Activated naive CD8-positive, alpha-beta T cell treated with anti-CD3 and anti-CD28 coated beads, Interleukin-2, amount 10 ng/mL, durations not matched to agents 7 days and 5 days (primary cell): ENCODE measurements at regions not wholly inside any gene's neighbourhood (a gene's known extent, or its start where the extent isn't known, plus 50 kb on each side); places are given as distances from the start of the nearest gene placed in this dataset.

ENCODE experiments used
- ATAC-seq: fragments of 150-1000 bp; cut with Tn5 transposase; one replicate; pipeline ENCODE4 v1.10.0; 2021; ENCODE audit warnings: low read depth, moderate library complexity
- POLR2A ChIA-PET: fragments of 350-600 bp; sonication (Branson Sonifier 250); formaldehyde crosslinking; loops from one replicate; lab custom pipeline; 2021; ENCODE audit warnings: antibody characterized with exemption; lab: Charles Lee
- DNase-seq: peaks from one replicate; pipeline ENCODE4 v3.0.0; 2021
- H3K27ac Mint-ChIP-seq: one replicate; pipeline ENCODE4 v1.8.0; 2022; ENCODE audit warnings: mild to moderate bottlenecking, mixed read lengths
- H3K27me3 Mint-ChIP-seq: one replicate; pipeline ENCODE4 v1.8.0; 2022; ENCODE audit warnings: mild to moderate bottlenecking, moderate library complexity, mixed read lengths
- H3K36me3 Mint-ChIP-seq: one replicate; pipeline ENCODE4 v1.8.0; 2021; ENCODE audit warnings: mild to moderate bottlenecking, mixed read lengths
- H3K4me1 Mint-ChIP-seq: one replicate; pipeline ENCODE4 v1.8.0; 2021; ENCODE audit warnings: mixed read lengths
- H3K4me3 Mint-ChIP-seq: one replicate; pipeline ENCODE4 v1.8.0; 2022; ENCODE audit warnings: mild to moderate bottlenecking, moderate library complexity, mixed read lengths
- H3K9me3 Mint-ChIP-seq: one replicate; pipeline ENCODE4 v1.8.0; 2021; ENCODE audit warnings: mixed read lengths

GRCh38 chr2:128748835-128749605 lies 430.4 kb upstream of the HS6ST1 start:
- POLR2A ChIA-PET: no interaction called here

GRCh38 chr2:128750328-128751165 lies 431.9 kb upstream of the HS6ST1 start:
- Mint-ChIP-seq H3K4me3 (no peak overlapping the region), H3K9me3 (no peaks in the 10 kb centered on the region)
- no peak for ATAC-seq

More at GRCh38 chr2:128748835-128749605, 430.4 kb upstream of the HS6ST1 start:
- no peak for ATAC-seq
- H3K9me3 Mint-ChIP-seq: no peaks in the 10 kb centered on the region
- H3K36me3 Mint-ChIP-seq: no peaks in the 10 kb centered on the region
- no peak overlapping the region for H3K4me3 Mint-ChIP-seq
- H3K4me1 Mint-ChIP-seq: peaks cover 4% of the 10 kb centered on the region
- H3K27ac Mint-ChIP-seq: no peak overlapping the region
- DNase-seq: no peak
- H3K27me3 Mint-ChIP-seq: peaks cover 34% of the 10 kb centered on the region

GRCh38 chr2:128751746-128752145 lies 433.1 kb upstream of the HS6ST1 start:
- Mint-ChIP-seq H3K4me3 (no peak overlapping the region), H3K27me3 (peaks cover 13% of the 10 kb centered on the region), H3K27ac (no peak overlapping the region), H3K36me3 (no peaks in the 10 kb centered on the region), H3K4me1 (peaks cover 14% of the 10 kb centered on the region), H3K9me3 (no peaks in the 10 kb centered on the region)
- POLR2A ChIA-PET: no interaction called here
- ATAC-seq (no peak), DNase-seq (no peak)

More at GRCh38 chr2:128750328-128751165, 431.9 kb upstream of the HS6ST1 start:
- no peaks in the 10 kb centered on the region for H3K36me3 Mint-ChIP-seq
- peaks cover 14% of the 10 kb centered on the region for H3K4me1 Mint-ChIP-seq
- no peak overlapping the region for H3K27ac Mint-ChIP-seq
- no peak for DNase-seq
- H3K27me3 Mint-ChIP-seq: peaks cover 19% of the 10 kb centered on the region
- POLR2A ChIA-PET: no interaction called here

- H3K4me1 Mint-ChIP-seq: peaks cover 14% of the 10 kb centered on the region
- peaks cover 6% of the 10 kb centered on the region for H3K27me3 Mint-ChIP-seq
- ATAC-seq (no peak), DNase-seq (no peak)
- no peaks in the 10 kb centered on the region for H3K9me3 Mint-ChIP-seq
- POLR2A ChIA-PET: no interaction called here
- no peak overlapping the region for H3K4me3 Mint-ChIP-seq
- no peaks in the 10 kb centered on the region for H3K36me3 Mint-ChIP-seq
- no peak overlapping the region for H3K27ac Mint-ChIP-seq
Measured at GRCh38 chr2:128752691-128753263, 434.1 kb upstream of the HS6ST1 start.

- POLR2A ChIA-PET: no interaction called here
- no peaks in the 10 kb centered on the region for H3K36me3 Mint-ChIP-seq
- H3K27ac Mint-ChIP-seq: no peak overlapping the region
- DNase-seq (no peak), ATAC-seq (no peak)
- no peaks in the 10 kb centered on the region for H3K9me3 Mint-ChIP-seq
- no peak overlapping the region for H3K4me3 Mint-ChIP-seq
- peaks cover 14% of the 10 kb centered on the region for H3K4me1 Mint-ChIP-seq
- H3K27me3 Mint-ChIP-seq: peaks cover 2% of the 10 kb centered on the region
Measured at GRCh38 chr2:128753321-128753720, 434.7 kb upstream of the HS6ST1 start.

- Mint-ChIP-seq H3K27ac (no peak overlapping the region), H3K9me3 (no peaks in the 10 kb centered on the region), H3K27me3 (peaks cover 2% of the 10 kb centered on the region), H3K4me3 (no peak overlapping the region), H3K36me3 (no peaks in the 10 kb centered on the region), H3K4me1 (peaks cover 14% of the 10 kb centered on the region)
- no peak for ATAC-seq
- POLR2A ChIA-PET: no interaction called here
- DNase-seq: no peak
Measured at GRCh38 chr2:128753800-128754199, 435.1 kb upstream of the HS6ST1 start.

GRCh38 chr2:128754246-128754724 lies 435.6 kb upstream of the HS6ST1 start:
- H3K27ac Mint-ChIP-seq: no peak overlapping the region

GRCh38 chr2:128755695-128756364 lies 437.2 kb upstream of the HS6ST1 start:
- no peak overlapping the region for H3K27ac Mint-ChIP-seq
- no peaks in the 10 kb centered on the region for H3K9me3 Mint-ChIP-seq
- peaks cover 14% of the 10 kb centered on the region for H3K4me1 Mint-ChIP-seq
- DNase-seq (no peak), ATAC-seq (no peak)
- no peak overlapping the region for H3K4me3 Mint-ChIP-seq
- H3K27me3 Mint-ChIP-seq: peaks cover 2% of the 10 kb centered on the region
- POLR2A ChIA-PET: no interaction called here
- no peaks in the 10 kb centered on the region for H3K36me3 Mint-ChIP-seq

More at GRCh38 chr2:128754246-128754724, 435.6 kb upstream of the HS6ST1 start:
- ATAC-seq (peak; percentile 97), DNase-seq (peak; percentile 52)
- Mint-ChIP-seq H3K4me1 (peaks cover 14% of the 10 kb centered on the region), H3K9me3 (no peaks in the 10 kb centered on the region), H3K4me3 (no peak overlapping the region), H3K27me3 (peaks cover 2% of the 10 kb centered on the region), H3K36me3 (no peaks in the 10 kb centered on the region)
- POLR2A ChIA-PET: no interaction called here

- Mint-ChIP-seq H3K27ac (no peak overlapping the region), H3K27me3 (peaks cover 2% of the 10 kb centered on the region)
Measured at GRCh38 chr2:128756365-128756717, 437.7 kb upstream of the HS6ST1 start.

GRCh38 chr2:128765811-128766210 lies 447.1 kb upstream of the HS6ST1 start:
- Mint-ChIP-seq H3K4me3 (no peak overlapping the region), H3K9me3 (peaks cover 5% of the 10 kb centered on the region), H3K36me3 (no peaks in the 10 kb centered on the region), H3K27me3 (peaks cover 13% of the 10 kb centered on the region), H3K4me1 (no peaks in the 10 kb centered on the region), H3K27ac (no peak overlapping the region)
- ATAC-seq: no peak
- POLR2A ChIA-PET: no interaction called here
- no peak for DNase-seq

More at GRCh38 chr2:128756365-128756717, 437.7 kb upstream of the HS6ST1 start:
- Mint-ChIP-seq H3K9me3 (no peaks in the 10 kb centered on the region), H3K4me1 (peaks cover 14% of the 10 kb centered on the region), H3K36me3 (no peaks in the 10 kb centered on the region), H3K4me3 (no peak overlapping the region)
- ATAC-seq (no peak), DNase-seq (no peak)
- POLR2A ChIA-PET: no interaction called here

GRCh38 chr2:128768041-128768440 lies 449.4 kb upstream of the HS6ST1 start:
- Mint-ChIP-seq H3K9me3 (peaks cover 2% of the 10 kb centered on the region), H3K4me1 (no peaks in the 10 kb centered on the region), H3K27me3 (peaks cover 4% of the 10 kb centered on the region), H3K36me3 (no peaks in the 10 kb centered on the region), H3K27ac (no peak overlapping the region), H3K4me3 (no peak overlapping the region)
- POLR2A ChIA-PET: no interaction called here
- DNase-seq (no peak), ATAC-seq (no peak)

- Mint-ChIP-seq H3K4me1 (no peaks in the 10 kb centered on the region), H3K9me3 (no peaks in the 10 kb centered on the region), H3K36me3 (no peaks in the 10 kb centered on the region), H3K4me3 (no peak overlapping the region), H3K27me3 (no peaks in the 10 kb centered on the region), H3K27ac (no peak overlapping the region)
- ATAC-seq: no peak
- no peak for DNase-seq
- POLR2A ChIA-PET: no interaction called here
Measured at GRCh38 chr2:128769457-128770142, 450.9 kb upstream of the HS6ST1 start.
